Left lobe of liver (tissue), 2 donors: ENCODE measurements at regions not wholly inside any gene's neighbourhood (a gene's known extent, or its start where the extent isn't known, plus 50 kb on each side); places are given as distances from the start of the nearest gene placed in this dataset.

Source experiments
- ATAC-seq: fragments of 200-7000 bp; cut with Tn5 transposase; one replicate; pipeline ENCODE4 v1.9.1; 2020; ENCODE audit warnings: mild to moderate bottlenecking, moderate library complexity
- DNase-seq: peaks from one replicate; pipeline ENCODE4 v3.0.0-alpha.2; 2020; ENCODE audit warnings: low spot score
- donor health status: DM: no; HTN: no; CAD: no; lungs with moderate emphysema.
- donor health status: DM: no; HTN: yes; CAD: no.

DNA sequence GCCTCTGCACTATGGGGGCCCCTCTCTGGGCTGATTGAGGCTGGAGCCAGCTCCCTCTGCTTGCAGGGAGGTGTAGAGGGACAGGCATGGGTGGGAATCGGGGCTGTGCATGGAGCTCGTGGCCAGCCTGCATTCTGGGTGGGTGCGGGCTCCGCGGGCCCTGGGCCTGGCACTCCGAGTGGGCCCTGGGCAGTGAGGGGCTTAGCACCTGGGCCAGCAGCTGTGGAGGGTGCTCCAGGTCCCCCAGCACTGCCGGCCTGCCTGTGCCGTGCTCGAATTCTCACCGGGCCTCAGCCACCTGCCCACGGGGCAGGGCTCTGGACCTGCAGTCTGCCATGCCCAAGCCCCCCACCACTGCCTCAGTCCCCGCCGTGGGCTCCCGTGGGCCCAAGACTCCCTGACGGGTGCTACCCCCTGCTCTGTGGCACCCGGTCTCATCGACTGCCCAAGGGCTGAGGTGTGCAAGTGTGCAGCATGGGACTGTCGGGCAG is 681.2 kb downstream of the PDHA2 start:
- no peak for ATAC-seq
- DNase-seq: no peak

GRCh38 chr4:96523611-96524010 is 683.7 kb downstream of the PDHA2 start:
- no peak for DNase-seq
- no peak for ATAC-seq

DNA sequence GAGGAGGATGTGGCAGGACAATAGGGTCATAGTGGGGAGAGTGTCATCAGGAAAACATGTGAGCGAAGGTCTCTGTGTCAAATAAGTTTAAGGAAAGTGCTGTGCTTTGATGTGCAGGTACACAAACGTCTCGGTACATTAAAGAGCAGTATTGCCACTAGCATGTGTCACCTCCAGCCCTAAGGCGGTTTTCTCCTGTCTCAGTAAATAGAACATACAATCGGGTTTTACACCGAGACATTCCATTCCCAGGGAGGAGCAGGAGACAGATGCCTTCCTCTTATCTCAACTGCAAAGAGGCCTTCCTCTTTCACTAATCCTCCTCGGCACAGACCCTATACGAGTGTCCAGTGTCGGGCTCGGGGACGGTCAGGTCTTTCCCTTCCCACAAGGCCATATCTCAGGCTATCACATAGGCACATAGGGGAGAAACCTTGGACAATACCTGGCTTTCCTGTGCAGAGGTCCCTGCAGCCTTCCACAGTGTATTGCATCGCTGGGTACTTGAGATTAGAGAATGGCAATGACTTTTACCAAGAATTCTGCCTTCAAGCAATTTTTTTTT is 684.5 kb downstream of the PDHA2 start:
- no peak for DNase-seq
- ATAC-seq: no peak

DNA sequence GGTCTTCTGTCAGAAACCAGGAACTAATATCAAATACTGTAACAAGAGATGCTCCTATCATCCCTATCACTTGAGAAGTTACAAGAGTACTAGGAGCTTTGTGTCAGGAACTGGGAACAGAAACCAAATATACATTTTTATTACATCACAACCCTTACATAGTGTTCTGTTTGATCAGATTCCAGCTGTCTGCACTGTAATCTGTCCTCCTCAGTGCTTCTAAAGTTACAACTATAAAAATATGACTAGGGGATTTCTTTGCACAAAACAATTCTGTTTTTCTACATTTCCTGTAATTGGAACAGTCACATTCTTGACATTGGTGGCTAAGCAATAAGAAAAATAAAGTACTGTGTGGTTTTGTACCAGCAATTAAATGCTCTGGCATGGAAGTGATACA is 686.0 kb downstream of the PDHA2 start:
- ATAC-seq (no peak), DNase-seq (no peak)

DNA sequence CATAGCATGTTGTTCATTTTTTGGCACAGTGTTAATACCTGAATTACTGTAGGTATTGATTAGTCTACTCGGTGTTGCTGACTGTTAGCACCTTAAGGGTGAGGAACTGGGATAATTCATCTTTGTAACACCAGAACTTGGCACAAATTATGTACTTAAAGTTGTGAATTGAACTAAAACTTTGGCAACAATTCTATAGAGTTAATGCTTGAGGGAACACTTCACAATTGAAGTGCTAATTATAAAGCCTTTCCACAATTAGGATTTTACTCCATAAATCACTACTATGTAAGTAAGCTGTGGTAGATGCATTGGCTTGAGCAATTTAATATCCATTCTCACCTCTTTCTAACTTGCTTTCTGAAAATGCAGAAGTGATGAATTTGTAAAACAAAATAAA is 686.7 kb downstream of the PDHA2 start:
- DNase-seq (no peak), ATAC-seq (no peak)

DNA sequence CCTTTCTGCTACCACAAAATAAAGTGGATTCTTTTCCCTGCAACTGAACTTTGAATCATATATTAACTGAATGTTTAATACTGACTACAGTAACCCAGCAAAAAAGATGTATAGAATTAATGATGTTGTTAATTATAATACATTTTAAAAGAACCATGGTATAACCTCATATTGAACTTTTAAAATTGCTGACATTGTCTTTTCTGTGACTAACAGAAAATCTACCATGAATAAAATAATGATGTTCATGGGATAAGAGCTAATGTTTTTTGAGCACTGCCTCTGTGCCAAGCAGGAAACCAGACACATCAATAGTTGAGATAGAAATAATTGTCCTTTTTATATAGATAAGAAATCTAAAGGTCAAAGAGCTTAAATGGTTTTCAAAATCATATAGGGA is 691.9 kb downstream of the PDHA2 start:
- ATAC-seq (no peak), DNase-seq (no peak)

- DNase-seq (no peak), ATAC-seq (no peak)
Measured at GRCh38 chr4:96543346-96543745, 703.5 kb downstream of the PDHA2 start.

DNA sequence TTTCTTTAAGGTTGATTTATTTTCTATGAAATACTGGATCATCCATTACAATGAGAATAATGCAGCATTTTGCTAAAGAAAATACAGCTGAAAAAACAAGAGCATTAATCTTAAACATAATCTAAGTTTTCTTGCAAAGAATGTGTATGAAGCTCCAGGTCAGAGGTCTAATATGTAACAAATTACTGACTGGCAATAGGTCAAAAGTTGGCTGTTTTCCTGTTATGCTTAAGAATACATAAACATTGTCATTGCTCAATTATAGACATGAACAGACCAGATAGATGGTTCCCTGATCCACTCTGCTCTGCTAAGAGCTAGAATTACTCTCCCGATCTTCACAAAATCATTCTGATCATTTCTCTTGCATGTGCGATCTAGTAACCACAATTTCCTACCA is 718.6 kb downstream of the PDHA2 start:
- no peak for DNase-seq
- ATAC-seq: no peak

DNA sequence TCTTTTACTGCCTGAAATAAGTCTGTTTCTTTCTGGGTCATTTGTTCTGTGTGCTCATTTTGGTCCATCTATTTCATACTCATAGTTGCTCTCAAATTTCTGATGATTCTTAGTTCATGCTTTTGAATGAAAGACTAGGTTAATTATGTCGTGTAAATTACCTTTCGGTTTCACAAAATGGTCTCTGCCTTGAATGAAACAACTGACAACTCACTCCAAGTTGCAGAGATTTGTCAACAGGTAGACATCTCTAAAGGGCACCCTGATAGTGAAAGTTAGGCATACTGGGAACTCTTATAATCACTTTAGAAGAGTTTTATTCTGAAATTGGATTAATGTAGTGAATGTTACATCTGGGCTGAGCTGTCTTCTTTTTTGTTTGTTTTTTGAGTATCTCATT is 726.9 kb downstream of the PDHA2 start:
- ATAC-seq: no peak

GRCh38 chr4:96585304-96585703 is 745.4 kb downstream of the PDHA2 start:
- ATAC-seq (no peak), DNase-seq (no peak)

More for the DNA sequence above, 726.9 kb downstream of the PDHA2 start:
- no peak for DNase-seq

- no peak for DNase-seq
- ATAC-seq: no peak
Measured at GRCh38 chr4:96593422-96593821, 753.5 kb downstream of the PDHA2 start.

GRCh38 chr4:96598465-96598864 is 758.6 kb downstream of the PDHA2 start:
- no peak for ATAC-seq
- DNase-seq: no peak

DNA sequence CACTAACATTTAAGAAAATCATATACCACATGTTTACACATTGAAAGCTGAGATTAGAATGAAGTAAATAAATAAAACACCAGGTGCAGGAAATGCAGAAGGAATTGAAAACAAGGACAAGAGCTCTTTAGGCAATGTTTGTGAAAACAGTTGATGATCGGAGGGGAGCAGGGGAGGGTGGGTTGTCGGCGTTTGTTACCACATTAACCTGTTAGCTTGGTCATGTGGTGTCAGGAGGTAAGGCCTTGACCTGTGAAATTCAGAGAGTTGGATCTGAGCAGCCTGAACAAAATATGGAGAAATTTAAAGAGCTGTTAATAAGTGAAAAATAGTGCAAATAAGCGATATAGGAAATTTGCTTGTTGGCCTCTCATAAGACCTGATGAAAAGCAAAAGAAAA is 759.9 kb downstream of the PDHA2 start:
- no peak for ATAC-seq
- no peak for DNase-seq

GRCh38 chr4:96602661-96603060 is 762.8 kb downstream of the PDHA2 start:
- DNase-seq (no peak), ATAC-seq (no peak)

DNA sequence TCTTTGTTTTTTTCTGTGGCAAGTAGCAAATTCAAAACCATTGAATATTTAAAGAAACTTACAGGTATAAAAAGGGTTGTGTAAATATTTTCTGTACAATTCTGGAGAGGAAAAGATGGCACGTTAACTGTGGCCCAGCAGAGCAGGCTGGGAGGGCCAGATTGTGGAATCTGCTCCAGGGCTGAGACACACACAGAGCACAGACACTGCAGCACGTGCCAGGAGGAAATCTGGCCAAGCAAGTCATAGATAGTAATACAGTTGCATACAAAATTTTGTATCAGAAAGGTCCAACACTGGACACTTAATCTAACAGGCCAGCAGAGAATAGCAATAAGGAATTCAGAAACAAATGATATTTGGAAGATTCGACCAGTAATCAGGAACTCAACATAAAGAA is 763.7 kb downstream of the PDHA2 start:
- no peak for ATAC-seq

GRCh38 chr4:96606451-96606850 is 766.6 kb downstream of the PDHA2 start:
- ATAC-seq (no peak), DNase-seq (no peak)

More for the DNA sequence above, 763.7 kb downstream of the PDHA2 start:
- no peak for DNase-seq

DNA sequence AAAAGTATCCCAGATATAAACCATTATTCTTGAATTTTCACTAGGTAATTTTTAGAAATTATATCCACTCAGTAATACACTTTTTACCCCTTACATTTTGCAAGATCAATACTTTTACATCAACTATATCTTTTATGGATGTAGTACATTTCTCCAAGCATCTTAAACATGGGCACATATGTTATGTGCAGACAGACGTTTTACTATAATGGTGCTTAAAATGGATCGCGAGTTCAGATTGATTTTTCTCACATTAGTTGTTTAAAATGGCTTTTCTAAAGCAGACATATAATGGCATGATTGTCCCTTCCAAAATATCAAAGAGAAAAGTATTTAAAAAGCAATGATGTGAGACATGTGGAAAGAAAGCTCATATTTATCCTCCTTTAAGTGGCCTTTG is 786.1 kb downstream of the PDHA2 start:
- DNase-seq (no peak), ATAC-seq (no peak)

DNA sequence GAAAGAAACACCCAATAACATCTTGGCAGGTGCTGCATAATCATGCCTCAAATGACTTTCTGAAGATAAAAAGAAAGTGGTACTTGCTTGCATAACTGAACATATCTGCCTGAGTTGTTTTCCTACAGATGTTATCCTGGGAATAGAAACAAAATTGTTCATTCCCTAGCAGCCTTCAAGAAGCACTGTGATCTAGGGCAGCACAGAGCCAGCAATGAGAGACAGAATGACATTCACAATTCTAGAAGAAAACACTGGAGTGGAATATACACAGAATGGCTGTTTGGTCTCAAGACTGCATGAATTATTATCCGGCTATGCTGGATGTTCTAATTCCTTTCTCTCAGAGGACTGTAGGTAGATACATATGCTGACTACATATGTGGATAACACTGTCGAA is 790.9 kb downstream of the PDHA2 start:
- no peak for ATAC-seq
- DNase-seq: no peak

DNA sequence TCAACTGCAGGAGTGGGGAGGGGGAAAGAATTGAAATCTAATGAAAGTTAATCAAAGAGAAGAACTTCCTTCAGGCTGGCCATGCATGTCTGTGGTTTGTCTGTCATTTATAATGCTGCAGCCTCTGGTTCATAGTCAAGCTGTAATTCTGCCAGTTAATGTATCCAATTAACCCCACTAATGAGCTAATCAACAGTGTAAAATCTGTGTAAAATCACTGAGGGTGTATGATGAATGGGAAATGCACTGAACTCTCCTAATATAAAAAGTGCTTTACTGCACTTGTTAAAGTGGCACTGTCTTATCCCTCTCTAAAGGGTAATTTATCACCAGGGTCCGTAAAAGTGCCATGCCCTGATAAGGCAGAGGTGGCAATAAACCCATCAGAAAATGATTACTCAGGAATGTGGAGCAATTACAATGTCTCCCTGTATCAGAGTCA is 798.1 kb downstream of the PDHA2 start:
- DNase-seq: no peak
- no peak for ATAC-seq

- ATAC-seq: no peak
- no peak for DNase-seq
Measured at GRCh38 chr4:96639932-96640331, 800.0 kb downstream of the PDHA2 start.

- ATAC-seq (no peak), DNase-seq (no peak)
Measured at GRCh38 chr4:96642490-96642889, 802.6 kb downstream of the PDHA2 start.

GRCh38 chr4:96646146-96646545 is 806.3 kb downstream of the PDHA2 start:
- no peak for DNase-seq
- no peak for ATAC-seq

DNA sequence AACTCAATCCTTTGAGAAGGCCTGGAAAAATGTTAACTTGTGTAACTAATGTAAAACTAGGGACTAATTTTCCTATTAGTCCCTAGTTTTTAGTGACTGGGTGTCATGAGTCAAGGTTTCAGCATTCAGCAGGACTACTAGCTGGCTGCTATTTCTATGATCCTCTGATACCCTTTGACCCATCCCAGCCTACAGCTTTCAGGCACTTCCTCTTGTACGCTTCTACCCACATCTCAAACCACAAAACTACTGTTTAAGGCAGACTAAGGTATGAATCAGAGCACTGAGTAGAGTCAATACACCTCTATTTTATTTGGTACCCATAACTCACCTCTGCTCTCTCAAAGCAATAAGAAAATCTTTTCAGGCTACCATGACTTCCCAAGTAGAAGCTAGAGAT is 809.6 kb downstream of the PDHA2 start:
- no peak for ATAC-seq
- DNase-seq: no peak
